ENCODE measurements at regions not wholly inside any gene's neighbourhood (a gene's known extent, or its start where the extent isn't known, plus 50 kb on each side); places are given as distances from the start of the nearest gene placed in this dataset.
"Not testable (repeated sequence)": the region's sequence is repeated elsewhere in the genome, so short reads cannot be mapped to it uniquely, and the experiment has no call there.

DNA sequence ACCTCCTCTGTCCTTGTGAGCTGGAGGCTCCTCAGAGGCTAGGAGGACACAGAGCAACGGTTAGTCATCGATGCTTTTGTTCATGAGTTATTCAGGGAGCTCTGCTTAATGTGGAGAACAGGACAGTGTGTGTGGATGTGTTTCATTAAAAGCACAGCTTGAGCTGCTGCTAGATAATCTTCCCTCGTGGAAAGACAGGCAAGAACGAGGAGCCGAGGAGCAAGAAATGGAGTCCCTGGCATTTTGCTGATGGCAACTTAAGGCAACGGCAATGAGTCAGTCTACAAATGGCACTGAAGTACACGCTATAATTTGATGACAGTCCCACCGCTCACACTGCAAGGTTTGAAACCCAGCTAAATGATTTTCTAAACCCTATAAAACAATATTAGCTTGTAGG, 106.2 kb downstream of the IGLL1 start:
- H3K36me3 ChIP-seq, result no peaks in the 10 kb centered on the region
- no peaks in the 10 kb centered on the region for H3K27me3 ChIP-seq
- no peak for ATAC-seq (ENCODE audit: low FRiP score in 2 of 2)
- 90 to 92% methylated on average over 8 of the region's 8 CpGs for WGBS, 2 donors
- TF ChIP-seq EP300 (IDR thresholded peaks at IDR 0.05) (no peak), POLR2AphosphoS5 (IDR thresholded peaks at IDR 0.05) (no peak), POLR2A (IDR thresholded peaks at IDR 0.05) (no peak), CTCF (IDR thresholded peaks at IDR 0.05) (no peak)
- no peak for DNase-seq
- no peak overlapping the region for H3K27ac ChIP-seq
- H3K4me1 ChIP-seq, result no peaks in the 10 kb centered on the region
- H3K9me3 ChIP-seq, result no peaks in the 10 kb centered on the region
- no peak overlapping the region for H3K4me3 ChIP-seq

DNA sequence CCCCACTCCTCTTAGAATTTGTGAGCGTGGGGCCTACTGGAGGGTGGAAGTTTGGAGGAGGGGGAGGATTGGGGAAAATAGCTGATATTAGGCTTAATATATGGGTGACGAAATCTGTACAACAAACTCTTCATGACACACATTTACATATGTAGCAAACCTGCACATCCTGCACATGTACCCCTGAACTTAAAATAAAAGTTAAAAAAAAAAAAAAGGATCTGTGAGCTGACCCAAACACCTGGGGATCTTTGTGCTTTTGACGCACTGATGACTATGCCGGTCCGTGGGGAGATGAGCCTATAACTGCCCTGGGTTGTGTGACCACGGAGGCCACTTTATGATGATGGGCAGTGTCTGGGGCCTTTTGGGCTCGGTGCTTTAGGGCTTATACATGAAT, 107.7 kb downstream of the IGLL1 start:
- DNase-seq; ATAC-seq (ENCODE audit: low FRiP score in 2 of 2); H3K27ac ChIP-seq; H3K36me3 ChIP-seq; H3K4me1 ChIP-seq; H3K4me3 ChIP-seq; H3K27me3 ChIP-seq; H3K9me3 ChIP-seq: not testable (repeated sequence)
- 81 to 85% methylated on average over 6 to 7 of the region's 7 CpGs for WGBS, 2 donors

DNA sequence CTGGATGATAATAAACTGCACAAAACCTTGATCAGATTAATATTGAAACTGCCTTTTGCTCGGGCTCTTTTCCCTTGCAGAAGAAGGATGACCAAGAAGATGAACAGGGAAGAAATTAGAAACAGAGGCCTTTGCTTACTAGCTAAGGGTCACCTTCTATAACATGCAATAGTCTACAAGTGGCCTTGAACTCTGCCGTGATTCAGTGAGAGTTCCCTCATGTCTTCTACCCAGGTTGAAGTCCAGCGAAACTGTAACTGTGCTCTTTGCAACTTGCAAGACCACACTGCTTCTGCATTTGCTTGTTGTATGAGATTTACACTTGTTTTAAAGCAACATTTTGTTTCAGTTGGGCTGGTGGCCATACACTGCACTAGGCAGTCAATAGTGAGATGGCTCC, 108.4 kb downstream of the IGLL1 start:
- ATAC-seq (ENCODE audit: low FRiP score in 2 of 2) (no peak), DNase-seq (no peak)
- TF ChIP-seq CTCF (IDR thresholded peaks at IDR 0.05) (no peak), POLR2AphosphoS5 (IDR thresholded peaks at IDR 0.05) (no peak), POLR2A (IDR thresholded peaks at IDR 0.05) (no peak), EP300 (IDR thresholded peaks at IDR 0.05) (no peak)
- WGBS, 2 donors, result 84 to 95% methylated on average over 3 of the region's 3 CpGs
- Histone ChIP-seq H3K36me3 (no peaks in the 10 kb centered on the region), H3K9me3 (no peaks in the 10 kb centered on the region), H3K4me3 (no peak overlapping the region), H3K4me1 (no peaks in the 10 kb centered on the region), H3K27me3 (no peaks in the 10 kb centered on the region), H3K27ac (no peak overlapping the region)

- no peaks in the 10 kb centered on the region for H3K9me3 ChIP-seq
- WGBS, 2 donors, result 91 to 97% methylated on average over 8 of the region's 8 CpGs
- H3K4me1 ChIP-seq, result no peaks in the 10 kb centered on the region
- TF ChIP-seq POLR2AphosphoS5 (IDR thresholded peaks at IDR 0.05), result no peak
- no peak for TF ChIP-seq EP300 (IDR thresholded peaks at IDR 0.05)
- TF ChIP-seq POLR2A (IDR thresholded peaks at IDR 0.05), result no peak
- no peak for TF ChIP-seq CTCF (IDR thresholded peaks at IDR 0.05)
- no peak overlapping the region for H3K27ac ChIP-seq
- no peak for DNase-seq
- H3K36me3 ChIP-seq, result no peaks in the 10 kb centered on the region
- no peak overlapping the region for H3K4me3 ChIP-seq
- H3K27me3 ChIP-seq, result no peaks in the 10 kb centered on the region
- ATAC-seq (ENCODE audit: low FRiP score in 2 of 2), result no peak
These were observed 109.2 kb downstream of the IGLL1 start for GRCh38 chr22:23470811-23471389.

- no peak for DNase-seq
- H3K9me3 ChIP-seq, result no peaks in the 10 kb centered on the region
- no peaks in the 10 kb centered on the region for H3K27me3 ChIP-seq
- H3K4me3 ChIP-seq, result no peak overlapping the region
- ATAC-seq (ENCODE audit: low FRiP score in 2 of 2), result no peak
- TF ChIP-seq POLR2A (IDR thresholded peaks at IDR 0.05) (no peak), EP300 (IDR thresholded peaks at IDR 0.05) (no peak), POLR2AphosphoS5 (IDR thresholded peaks at IDR 0.05) (no peak), CTCF (IDR thresholded peaks at IDR 0.05) (no peak)
- H3K36me3 ChIP-seq, result no peaks in the 10 kb centered on the region
- no peaks in the 10 kb centered on the region for H3K4me1 ChIP-seq
- H3K27ac ChIP-seq, result no peak overlapping the region
These were observed 112.3 kb downstream of the IGLL1 start for GRCh38 chr22:23467721-23468294.
